ENCODE measurements at regions not wholly inside any gene's neighbourhood (a gene's known extent, or its start where the extent isn't known, plus 50 kb on each side); places are given as distances from the start of the nearest gene placed in this dataset.
"Not testable (repeated sequence)": the region's sequence is repeated elsewhere in the genome, so short reads cannot be mapped to it uniquely, and the experiment has no call there.

- in situ Hi-C loops (cut with HindIII; ENCODE audit: low pct_unique_long_range_greater_than_20kb, low sequenced_read_pairs), result no loop called here
- no peak for DNase-seq (ENCODE audit: low read depth, low spot score)
These were observed 1211.3 kb downstream of the REEP3 start for GRCh38 chr10:64732372-64732957.

GRCh38 chr10:64733980-64734379, 1212.8 kb downstream of the REEP3 start:
- in situ Hi-C loops (cut with HindIII; ENCODE audit: low pct_unique_long_range_greater_than_20kb, low sequenced_read_pairs), result no loop called here
- peak; percentile 37 for DNase-seq (ENCODE audit: low read depth, low spot score)

GRCh38 chr10:64738462-64738861, 1217.3 kb downstream of the REEP3 start:
- in situ Hi-C loops (cut with HindIII; ENCODE audit: low pct_unique_long_range_greater_than_20kb, low sequenced_read_pairs), result no loop called here
- DNase-seq (ENCODE audit: low read depth, low spot score), result no peak

- in situ Hi-C loops (cut with HindIII; ENCODE audit: low pct_unique_long_range_greater_than_20kb, low sequenced_read_pairs), result no loop called here
- no peak for DNase-seq (ENCODE audit: low read depth, low spot score)
These were observed 1224.4 kb downstream of the REEP3 start for GRCh38 chr10:64745565-64745964.

- in situ Hi-C loops (cut with HindIII; ENCODE audit: low pct_unique_long_range_greater_than_20kb, low sequenced_read_pairs), result no loop called here
These were observed 1229.5 kb downstream of the REEP3 start for GRCh38 chr10:64750672-64751071.

GRCh38 chr10:64753516-64753915, 1232.3 kb downstream of the REEP3 start:
- in situ Hi-C loops (cut with HindIII; ENCODE audit: low pct_unique_long_range_greater_than_20kb, low sequenced_read_pairs), result no loop called here
- no peak for DNase-seq (ENCODE audit: low read depth, low spot score)

More at GRCh38 chr10:64750672-64751071, 1229.5 kb downstream of the REEP3 start:
- DNase-seq (ENCODE audit: low read depth, low spot score), result no peak

- DNase-seq (ENCODE audit: low read depth, low spot score), result no peak
- in situ Hi-C loops (cut with HindIII; ENCODE audit: low pct_unique_long_range_greater_than_20kb, low sequenced_read_pairs), result no loop called here
These were observed 1239.2 kb downstream of the REEP3 start for GRCh38 chr10:64760371-64760770.

- in situ Hi-C loops (cut with HindIII; ENCODE audit: low pct_unique_long_range_greater_than_20kb, low sequenced_read_pairs), result no loop called here
- DNase-seq (ENCODE audit: low read depth, low spot score), result peak; percentile 3
These were observed 1241.7 kb downstream of the REEP3 start for GRCh38 chr10:64762861-64763260.

GRCh38 chr10:64765498-64765897, 1244.3 kb downstream of the REEP3 start:
- DNase-seq (ENCODE audit: low read depth, low spot score), result no peak
- in situ Hi-C loops (cut with HindIII; ENCODE audit: low pct_unique_long_range_greater_than_20kb, low sequenced_read_pairs), result no loop called here

GRCh38 chr10:64771253-64772050, 1250.3 kb downstream of the REEP3 start:
- DNase-seq (ENCODE audit: low read depth, low spot score), result no peak
- in situ Hi-C loops (cut with HindIII; ENCODE audit: low pct_unique_long_range_greater_than_20kb, low sequenced_read_pairs), result no loop called here

- DNase-seq (ENCODE audit: low read depth, low spot score), result no peak
- in situ Hi-C loops (cut with HindIII; ENCODE audit: low pct_unique_long_range_greater_than_20kb, low sequenced_read_pairs), result no loop called here
These were observed 1252.2 kb downstream of the REEP3 start for GRCh38 chr10:64773357-64773756.

- DNase-seq (ENCODE audit: low read depth, low spot score); in situ Hi-C loops (cut with HindIII; ENCODE audit: low pct_unique_long_range_greater_than_20kb, low sequenced_read_pairs): not testable (repeated sequence)
These were observed 1263.2 kb downstream of the REEP3 start for GRCh38 chr10:64784451-64784850.

- in situ Hi-C loops (cut with HindIII; ENCODE audit: low pct_unique_long_range_greater_than_20kb, low sequenced_read_pairs), result no loop called here
- no peak for DNase-seq (ENCODE audit: low read depth, low spot score)
These were observed 1264.6 kb downstream of the REEP3 start for GRCh38 chr10:64785816-64786215.

GRCh38 chr10:64786989-64787388, 1265.8 kb downstream of the REEP3 start:
- in situ Hi-C loops (cut with HindIII; ENCODE audit: low pct_unique_long_range_greater_than_20kb, low sequenced_read_pairs), result no loop called here
- no peak for DNase-seq (ENCODE audit: low read depth, low spot score)

- in situ Hi-C loops (cut with HindIII; ENCODE audit: low pct_unique_long_range_greater_than_20kb, low sequenced_read_pairs), result no loop called here
- DNase-seq (ENCODE audit: low read depth, low spot score), result no peak
These were observed 1274.6 kb downstream of the REEP3 start for GRCh38 chr10:64795847-64796246.

GRCh38 chr10:64798297-64798696, 1277.1 kb downstream of the REEP3 start:
- in situ Hi-C loops (cut with HindIII; ENCODE audit: low pct_unique_long_range_greater_than_20kb, low sequenced_read_pairs), result no loop called here
- no peak for DNase-seq (ENCODE audit: low read depth, low spot score)

- DNase-seq (ENCODE audit: low read depth, low spot score); in situ Hi-C loops (cut with HindIII; ENCODE audit: low pct_unique_long_range_greater_than_20kb, low sequenced_read_pairs): not testable (repeated sequence)
These were observed 1287.0 kb downstream of the REEP3 start for GRCh38 chr10:64808233-64808632.

GRCh38 chr10:64810046-64810445, 1288.8 kb downstream of the REEP3 start:
- in situ Hi-C loops (cut with HindIII; ENCODE audit: low pct_unique_long_range_greater_than_20kb, low sequenced_read_pairs), result not testable (repeated sequence)

GRCh38 chr10:64813391-64813790, 1292.2 kb downstream of the REEP3 start:
- in situ Hi-C loops (cut with HindIII; ENCODE audit: low pct_unique_long_range_greater_than_20kb, low sequenced_read_pairs), result no loop called here

More at GRCh38 chr10:64810046-64810445, 1288.8 kb downstream of the REEP3 start:
- DNase-seq (ENCODE audit: low read depth, low spot score), result not testable (repeated sequence)

More at GRCh38 chr10:64813391-64813790, 1292.2 kb downstream of the REEP3 start:
- DNase-seq (ENCODE audit: low read depth, low spot score), result no peak
